ENCODE measurements at regions not wholly inside any gene's neighbourhood (a gene's known extent, or its start where the extent isn't known, plus 50 kb on each side); places are given as distances from the start of the nearest gene placed in this dataset.

- WGBS (ENCODE audit: insufficient coverage, low coverage, low lambda C conversion rate, missing lambda C conversion rate), result 36% methylated on average over 3 of the region's 3 CpGs
- DNase-seq, result no peak
- intact Hi-C loops (cut with DNase I), result no loop called here
These were observed 100.7 kb upstream of the PDE4B start for GRCh38 chr1:65691972-65692371.

GRCh38 chr1:65694126-65694525 lies 98.6 kb upstream of the PDE4B start:
- no peak for TF ChIP-seq POLR2A (IDR thresholded peaks at IDR 0.05)
- no peak for TF ChIP-seq CTCF (IDR thresholded peaks at IDR 0.05)
- Histone ChIP-seq H3K27me3 (no peaks in the 10 kb centered on the region), H3K9me3 (no peaks in the 10 kb centered on the region), H3K4me1 (peaks cover 0 to 7% (median 0%) of the 10 kb centered on the region in 4 donors), H3K36me3 (no peaks in the 10 kb centered on the region), H3K4me3 (no peak overlapping the region), H3K27ac (no peak overlapping the region)
- ATAC-seq, result no peak
- intact Hi-C loops (cut with DNase I), result no loop called here
- WGBS (ENCODE audit: insufficient coverage, low coverage, low lambda C conversion rate, missing lambda C conversion rate), result no CpG with 5 or more reads among the region's 2 CpGs
- DNase-seq, result no peak

More at GRCh38 chr1:65691972-65692371, 100.7 kb upstream of the PDE4B start:
- Histone ChIP-seq H3K4me1 (peaks cover 0 to 7% (median 0%) of the 10 kb centered on the region in 4 donors), H3K9me3 (no peaks in the 10 kb centered on the region), H3K27ac (no peak overlapping the region), H3K36me3 (no peaks in the 10 kb centered on the region), H3K27me3 (no peaks in the 10 kb centered on the region), H3K4me3 (no peak overlapping the region)
- no peak for TF ChIP-seq POLR2A (IDR thresholded peaks at IDR 0.05)
- no peak for TF ChIP-seq CTCF (IDR thresholded peaks at IDR 0.05)
- peak in 1 of 4 donors; percentile 19 for ATAC-seq

GRCh38 chr1:65694933-65695332 lies 97.8 kb upstream of the PDE4B start:
- ATAC-seq (no peak), DNase-seq (no peak)
- no peak for TF ChIP-seq POLR2A (IDR thresholded peaks at IDR 0.05)
- no peak for TF ChIP-seq CTCF (IDR thresholded peaks at IDR 0.05)
- H3K36me3 ChIP-seq, result no peaks in the 10 kb centered on the region
- 26% methylated on average over 2 of the region's 2 CpGs for WGBS (ENCODE audit: insufficient coverage, low coverage, low lambda C conversion rate, missing lambda C conversion rate)
- H3K4me3 ChIP-seq, result no peak overlapping the region
- no peaks in the 10 kb centered on the region for H3K9me3 ChIP-seq
- intact Hi-C loops (cut with DNase I), result no loop called here
- H3K4me1 ChIP-seq, result peaks cover 0 to 7% (median 0%) of the 10 kb centered on the region in 4 donors
- no peaks in the 10 kb centered on the region for H3K27me3 ChIP-seq
- H3K27ac ChIP-seq, result no peak overlapping the region

DNA sequence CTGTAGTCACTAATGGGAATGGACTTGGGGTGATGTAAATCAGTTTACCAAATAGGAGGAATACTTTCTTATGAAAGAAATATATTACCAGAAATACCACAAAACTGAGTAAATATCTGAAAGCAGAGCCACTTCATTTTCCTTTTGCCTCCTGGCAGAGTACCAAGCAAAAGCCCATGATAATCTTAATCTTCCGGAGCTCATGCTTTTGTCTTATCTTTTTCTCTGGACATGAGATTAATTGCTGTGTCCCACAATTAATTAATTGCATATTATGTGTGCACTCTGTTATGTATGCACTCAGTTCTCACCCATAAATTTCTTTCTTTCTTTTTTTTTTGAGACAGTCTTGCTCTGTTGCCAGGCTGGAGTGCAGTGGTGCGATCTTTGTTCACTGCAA lies 94.1 kb upstream of the PDE4B start:
- Histone ChIP-seq H3K27ac (no peak overlapping the region), H3K36me3 (no peaks in the 10 kb centered on the region), H3K4me3 (no peak overlapping the region), H3K4me1 (no peaks in the 10 kb centered on the region), H3K9me3 (no peaks in the 10 kb centered on the region), H3K27me3 (no peaks in the 10 kb centered on the region)
- ATAC-seq, result no peak
- intact Hi-C loops (cut with DNase I), result no loop called here
- 64% methylated on average over 1 of the region's 2 CpGs for WGBS (ENCODE audit: insufficient coverage, low coverage, low lambda C conversion rate, missing lambda C conversion rate)
- TF ChIP-seq CTCF (IDR thresholded peaks at IDR 0.05) (no peak), POLR2A (IDR thresholded peaks at IDR 0.05) (no peak)
- no peak for DNase-seq

DNA sequence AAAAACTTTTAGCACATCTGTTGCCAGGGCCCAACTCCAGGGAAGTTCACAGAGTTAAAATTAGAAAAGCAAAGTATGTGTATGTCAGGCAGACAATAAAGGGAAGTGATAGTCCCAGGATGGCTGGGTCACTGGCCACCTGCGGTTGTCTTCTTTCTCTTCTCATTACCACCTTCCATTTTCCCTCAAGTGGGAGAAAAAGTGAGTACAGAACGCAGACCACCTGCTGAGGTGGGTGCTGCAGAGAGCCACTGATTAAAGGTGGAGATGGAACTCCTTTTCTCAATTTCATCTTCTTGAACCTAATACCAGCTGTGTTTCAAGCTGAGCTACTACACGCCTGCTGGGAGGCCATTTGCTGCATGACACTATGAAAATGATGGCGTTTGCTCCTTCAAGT lies 88.8 kb upstream of the PDE4B start:
- Histone ChIP-seq H3K9me3 (no peaks in the 10 kb centered on the region), H3K36me3 (no peaks in the 10 kb centered on the region), H3K27me3 (no peaks in the 10 kb centered on the region), H3K4me1 (no peaks in the 10 kb centered on the region), H3K27ac (no peak overlapping the region), H3K4me3 (no peak overlapping the region)
- intact Hi-C loops (cut with DNase I), result no loop called here
- WGBS (ENCODE audit: insufficient coverage, low coverage, low lambda C conversion rate, missing lambda C conversion rate), result 50% methylated on average over 4 of the region's 4 CpGs
- no peak for ATAC-seq
- no peak for TF ChIP-seq POLR2A (IDR thresholded peaks at IDR 0.05)
- TF ChIP-seq CTCF (IDR thresholded peaks at IDR 0.05), result no peak
- DNase-seq, result no peak

Measured in right lobe of liver (tissue), 6 donors.